Stimulated activated CD4-positive, alpha-beta T cell treated with anti-CD3 and anti-CD28 coated beads, Interleukin-12 subunit alpha, Interleukin-12 subunit beta, amount 100 ng/mL, for 24 hours (primary cell): ENCODE measurements at regions not wholly inside any gene's neighbourhood (a gene's known extent, or its start where the extent isn't known, plus 50 kb on each side); places are given as distances from the start of the nearest gene placed in this dataset.
"Not testable (repeated sequence)": the region's sequence is repeated elsewhere in the genome, so short reads cannot be mapped to it uniquely, and the experiment has no call there.

Experiments
- DNase-seq, 2 experiments: peaks; one replicate each; pipeline ENCODE4 v3.0.0-alpha.2; 2020; ENCODE audit warnings: low read depth in 2 of 2

GRCh38 chr15:53031469-53031868 lies 241.3 kb upstream of the ONECUT1 start:
- no peak for DNase-seq

- DNase-seq = no peak
Measured at GRCh38 chr15:53022788-53023187, 232.7 kb upstream of the ONECUT1 start.

- no peak for DNase-seq
Measured at GRCh38 chr15:53013329-53013728, 223.2 kb upstream of the ONECUT1 start.

- DNase-seq = not testable (repeated sequence)
Measured at GRCh38 chr15:53011779-53012178, 221.6 kb upstream of the ONECUT1 start.

GRCh38 chr15:53009093-53009492 lies 219.0 kb upstream of the ONECUT1 start:
- no peak for DNase-seq

- no peak for DNase-seq
Measured at GRCh38 chr15:53000409-53000808, 210.3 kb upstream of the ONECUT1 start.

- no peak for DNase-seq
Measured at GRCh38 chr15:52997123-52997522, 207.0 kb upstream of the ONECUT1 start.

GRCh38 chr15:52994290-52994689 lies 204.2 kb upstream of the ONECUT1 start:
- no peak for DNase-seq

GRCh38 chr15:52984507-52984906 lies 194.4 kb upstream of the ONECUT1 start:
- no peak for DNase-seq

GRCh38 chr15:52980446-52980845 lies 190.3 kb upstream of the ONECUT1 start:
- no peak for DNase-seq

GRCh38 chr15:52976516-52977075 lies 186.5 kb upstream of the ONECUT1 start:
- no peak for DNase-seq

GRCh38 chr15:52975941-52976449 lies 185.9 kb upstream of the ONECUT1 start:
- no peak for DNase-seq

GRCh38 chr15:52963865-52964264 lies 173.7 kb upstream of the ONECUT1 start:
- no peak for DNase-seq

GRCh38 chr15:52960283-52960682 lies 170.1 kb upstream of the ONECUT1 start:
- DNase-seq = no peak

- no peak for DNase-seq
Measured at GRCh38 chr15:52943746-52944145, 153.6 kb upstream of the ONECUT1 start.

GRCh38 chr15:52936489-52936888 lies 146.4 kb upstream of the ONECUT1 start:
- DNase-seq = no peak

GRCh38 chr15:52925130-52925529 lies 135.0 kb upstream of the ONECUT1 start:
- DNase-seq = no peak

- no peak for DNase-seq
Measured at GRCh38 chr15:52924630-52925029, 134.5 kb upstream of the ONECUT1 start.

- DNase-seq = no peak
Measured at GRCh38 chr15:52923626-52924025, 133.5 kb upstream of the ONECUT1 start.

- DNase-seq = no peak
Measured at GRCh38 chr15:52922871-52923270, 132.7 kb upstream of the ONECUT1 start.

- no peak for DNase-seq
Measured at GRCh38 chr15:52912172-52912571, 122.0 kb upstream of the ONECUT1 start.

GRCh38 chr15:52893338-52893737 lies 103.2 kb upstream of the ONECUT1 start:
- no peak for DNase-seq

GRCh38 chr15:52879904-52880303 lies 89.8 kb upstream of the ONECUT1 start:
- DNase-seq = no peak

GRCh38 chr15:52879145-52879544 lies 89.0 kb upstream of the ONECUT1 start:
- DNase-seq = no peak
